Left forelimb (tissue), 1 donor: ENCODE measurements at regions not wholly inside any gene's neighbourhood (a gene's known extent, or its start where the extent isn't known, plus 50 kb on each side); places are given as distances from the start of the nearest gene placed in this dataset.

Experiments used
- DNase-seq: peaks from one replicate; pipeline ENCODE4 v3.0.0-alpha.2; 2018; ENCODE audit warnings: low spot score

- no peak for DNase-seq
Measured at GRCh38 chr11:70675697-70676374, 277.5 kb downstream of the CTTN start.

GRCh38 chr11:70677232-70677916, 279.0 kb downstream of the CTTN start:
- DNase-seq, result no peak

- no peak for DNase-seq
Measured at GRCh38 chr11:70678931-70679900, 280.9 kb downstream of the CTTN start.

- DNase-seq, result no peak
Measured at GRCh38 chr11:70680781-70681281, 282.5 kb downstream of the CTTN start.

- no peak for DNase-seq
Measured at GRCh38 chr11:70682056-70682455, 283.7 kb downstream of the CTTN start.

GRCh38 chr11:70682760-70683159, 284.4 kb downstream of the CTTN start:
- DNase-seq, result no peak

- no peak for DNase-seq
Measured at GRCh38 chr11:70687716-70688115, 289.4 kb downstream of the CTTN start.

GRCh38 chr11:70688142-70688541, 289.8 kb downstream of the CTTN start:
- DNase-seq, result no peak

- DNase-seq, result no peak
Measured at GRCh38 chr11:70689764-70690163, 291.4 kb downstream of the CTTN start.

GRCh38 chr11:70692131-70692530, 293.8 kb downstream of the CTTN start:
- no peak for DNase-seq

- no peak for DNase-seq
Measured at GRCh38 chr11:70694371-70694770, 296.0 kb downstream of the CTTN start.

GRCh38 chr11:70695086-70695960, 297.0 kb downstream of the CTTN start:
- no peak for DNase-seq

- no peak for DNase-seq
Measured at GRCh38 chr11:70696076-70696475, 297.7 kb downstream of the CTTN start.

GRCh38 chr11:70696564-70696963, 298.2 kb downstream of the CTTN start:
- DNase-seq, result no peak

GRCh38 chr11:70697701-70698100, 299.4 kb downstream of the CTTN start:
- no peak for DNase-seq

GRCh38 chr11:70698871-70699270, 300.5 kb downstream of the CTTN start:
- no peak for DNase-seq

GRCh38 chr11:70699294-70700221, 301.2 kb downstream of the CTTN start:
- no peak for DNase-seq

- no peak for DNase-seq
Measured at GRCh38 chr11:70700453-70700852, 302.1 kb downstream of the CTTN start.

- DNase-seq, result no peak
Measured at GRCh38 chr11:70700871-70701270, 302.5 kb downstream of the CTTN start.

GRCh38 chr11:70702040-70702648, 303.8 kb downstream of the CTTN start:
- DNase-seq, result no peak
